ENCODE measurements at regions not wholly inside any gene's neighbourhood (a gene's known extent, or its start where the extent isn't known, plus 50 kb on each side); places are given as distances from the start of the nearest gene placed in this dataset.

DNA sequence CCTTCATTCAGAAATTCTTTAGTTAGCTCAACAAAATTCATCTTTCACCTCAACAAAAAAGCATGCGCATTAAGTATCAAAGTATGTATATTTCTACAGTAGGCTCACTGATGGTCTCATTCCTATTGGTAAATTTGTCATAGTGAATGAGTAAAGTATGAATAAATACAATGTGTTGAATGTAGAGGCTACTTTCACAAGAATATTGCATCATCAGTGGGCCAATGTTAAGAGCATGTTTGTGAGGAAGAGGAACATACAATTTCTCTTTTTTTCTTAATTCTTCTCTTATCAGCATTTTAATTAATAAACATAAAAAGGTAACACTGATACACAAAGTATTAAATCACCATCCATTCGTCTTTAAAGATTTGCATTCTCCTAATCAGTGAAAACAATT, 505.1 kb downstream of the CETN3 start:
- DNase-seq: no peak

DNA sequence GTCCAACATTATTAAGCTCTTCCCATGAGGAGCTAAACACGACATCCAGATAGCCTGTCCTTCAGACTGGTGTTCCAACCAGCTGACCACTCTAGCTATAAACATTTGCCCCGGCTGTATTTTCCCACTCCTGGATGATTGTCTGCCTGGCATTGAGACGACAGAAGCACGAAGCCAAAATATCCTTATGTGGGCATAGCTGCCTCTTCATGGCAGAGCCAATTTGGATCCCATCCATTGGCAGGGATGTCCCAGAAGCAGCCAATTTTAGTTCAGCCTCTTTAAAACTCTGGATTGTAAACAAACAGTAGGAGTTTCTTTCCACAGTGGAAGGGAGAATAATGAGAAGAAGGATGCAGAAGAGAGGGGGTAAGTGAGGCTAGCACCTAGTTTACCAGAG, 507.6 kb downstream of the CETN3 start:
- DNase-seq: no peak

DNA sequence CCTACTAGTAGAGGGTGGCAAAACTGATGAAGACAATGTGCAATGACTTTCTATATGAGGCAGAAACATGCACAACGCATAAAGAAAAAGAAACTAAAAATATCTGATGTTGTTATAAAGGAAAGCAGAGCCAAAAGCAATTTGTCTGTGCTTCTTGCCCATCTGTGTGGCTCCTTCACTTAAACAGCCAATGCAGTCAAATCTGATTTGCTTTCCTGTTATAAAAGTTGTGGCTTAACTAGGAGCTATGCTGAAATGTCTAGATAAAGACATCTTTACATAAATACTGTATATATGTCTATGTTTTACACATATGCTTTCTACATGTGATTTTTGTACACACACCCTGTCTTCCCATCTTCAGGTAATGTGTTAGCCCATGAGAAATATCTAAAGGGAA, 508.2 kb downstream of the CETN3 start:
- no peak for DNase-seq

DNA sequence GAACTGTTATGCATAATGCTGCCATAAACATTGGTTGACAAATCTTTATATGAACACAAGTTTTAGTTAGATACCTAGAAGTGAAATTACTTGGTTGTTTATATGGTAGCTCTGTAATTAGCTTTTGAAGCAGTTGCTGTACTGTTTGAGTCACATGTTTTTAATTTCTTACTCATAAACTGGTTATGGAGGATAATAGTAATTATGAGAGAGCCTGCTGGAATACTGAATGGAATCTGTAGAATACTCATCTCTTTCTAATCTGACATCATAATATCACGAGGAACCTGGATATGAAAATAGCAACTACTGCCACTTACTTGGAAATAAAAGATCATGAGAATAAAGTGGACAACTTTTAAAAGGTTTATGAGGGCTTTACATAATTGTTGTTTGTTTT, 509.2 kb downstream of the CETN3 start:
- no peak for DNase-seq

DNA sequence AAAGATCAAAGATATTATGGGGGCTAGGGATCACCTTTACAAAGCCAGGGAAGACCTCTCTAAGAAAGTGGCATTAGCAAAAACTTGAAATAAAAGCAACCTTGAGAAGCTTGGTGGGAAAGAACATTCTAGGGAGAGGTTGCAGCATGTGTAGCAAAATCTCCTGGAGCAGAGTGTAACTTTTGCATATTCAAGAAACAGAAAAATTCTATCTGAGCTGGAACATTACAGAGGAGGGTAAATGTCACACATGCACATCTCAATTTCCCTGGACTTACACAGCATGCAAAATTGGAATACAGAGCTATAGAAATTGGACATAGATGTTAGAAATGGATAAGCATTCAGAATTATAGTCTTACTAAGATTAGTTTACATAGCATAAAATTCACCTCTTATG, 510.0 kb downstream of the CETN3 start:
- DNase-seq: no peak

DNA sequence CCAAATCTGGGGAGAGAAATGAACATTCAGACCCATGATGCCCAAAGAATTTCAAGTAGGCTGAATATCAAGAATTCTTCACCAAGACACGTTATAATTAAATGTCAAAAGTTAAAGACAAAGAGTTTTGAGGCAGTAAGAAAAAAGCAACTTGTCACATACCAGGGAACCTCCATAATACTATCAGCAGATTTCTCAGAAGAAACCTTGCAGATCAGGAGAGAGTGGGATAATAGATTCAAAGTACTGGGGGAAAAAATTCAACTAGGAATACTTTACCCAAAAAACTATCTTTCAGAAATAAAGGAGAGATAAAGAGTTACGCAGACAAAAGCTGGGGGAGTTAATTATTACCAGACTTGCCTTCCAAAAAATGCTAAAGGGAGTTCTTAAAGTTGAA, 516.0 kb downstream of the CETN3 start:
- DNase-seq: no peak

DNA sequence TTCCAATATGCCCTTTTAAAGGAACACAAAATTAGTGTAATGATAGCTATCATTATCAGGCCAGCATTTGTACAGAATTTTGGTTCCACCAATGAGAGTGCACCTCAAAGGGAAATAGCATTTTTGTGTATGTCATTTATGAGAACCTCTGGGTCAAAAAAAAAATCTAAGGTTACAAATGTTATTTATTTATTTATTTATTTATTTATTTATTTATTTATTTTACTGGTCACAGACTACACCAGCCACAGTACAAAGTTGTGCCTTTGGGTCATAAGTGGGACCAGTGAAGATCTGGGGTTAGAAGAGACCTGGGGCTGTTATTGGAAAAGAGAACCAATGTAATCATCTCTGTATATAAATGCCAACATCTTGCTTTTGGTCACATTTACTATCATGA, 523.9 kb downstream of the CETN3 start:
- DNase-seq: no peak

DNA sequence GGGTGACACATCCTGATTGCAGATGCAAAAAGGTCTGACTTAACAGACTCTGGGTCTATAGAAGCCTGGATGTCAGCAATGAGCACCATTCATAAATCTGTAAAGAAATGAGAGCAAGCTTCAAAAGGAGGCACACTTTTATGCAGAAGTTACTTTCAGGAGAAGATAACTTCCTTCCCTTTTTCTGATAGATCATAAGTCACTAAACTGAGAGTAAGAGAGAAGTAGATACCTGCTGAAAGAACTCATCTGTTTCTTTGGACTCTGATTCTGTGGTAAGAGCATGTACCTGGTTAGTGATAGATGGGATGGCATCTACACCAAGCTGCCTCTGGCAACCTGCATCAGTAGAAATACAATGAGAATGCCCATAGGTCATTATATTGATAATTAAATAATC, 525.6 kb downstream of the CETN3 start:
- DNase-seq: no peak

DNA sequence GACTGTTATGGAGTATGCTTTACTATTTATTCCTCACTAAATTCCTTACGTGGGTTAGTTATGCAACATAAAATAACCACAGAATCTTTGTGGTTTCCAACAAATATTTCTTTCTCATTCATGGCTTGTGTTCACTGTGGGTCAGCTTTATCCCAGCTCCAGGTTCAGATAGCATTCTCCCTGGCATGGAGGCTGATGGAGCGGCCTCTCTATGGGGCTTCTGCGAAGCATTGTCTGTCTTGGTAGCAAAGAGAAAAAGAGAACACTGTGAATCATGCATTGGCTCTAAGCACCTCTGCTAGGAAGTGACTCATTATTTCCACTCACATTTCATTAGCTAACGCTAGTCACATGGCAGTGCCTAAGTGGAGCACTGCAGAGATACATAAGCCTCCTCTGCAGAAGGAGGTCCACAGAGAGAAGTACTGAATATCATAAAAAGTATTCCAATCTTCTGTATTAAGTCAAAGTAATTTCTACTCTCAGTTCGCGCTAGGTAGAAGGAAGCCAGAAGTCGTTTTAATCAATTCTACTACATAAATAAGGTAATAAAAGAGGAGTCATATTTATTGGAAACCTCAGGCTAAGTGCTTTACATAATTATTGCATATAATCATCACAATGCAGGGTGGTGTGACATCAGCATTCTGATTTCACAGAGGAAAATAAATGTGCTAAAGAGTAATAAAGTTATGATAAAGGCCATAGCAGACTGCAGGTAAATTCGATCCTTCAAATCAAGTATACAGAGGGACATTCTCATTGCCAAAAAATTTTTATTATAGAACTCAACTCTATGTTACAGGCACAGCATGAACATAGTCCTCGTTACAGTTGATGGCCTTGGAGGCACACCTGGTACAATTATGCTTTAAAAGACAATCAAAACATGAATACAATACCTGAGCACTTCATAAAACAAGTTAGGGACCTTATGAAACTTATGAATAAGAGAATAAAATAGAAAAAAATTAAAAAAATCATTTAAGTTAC, 531.1 kb downstream of the CETN3 start:
- DNase-seq: no peak

DNA sequence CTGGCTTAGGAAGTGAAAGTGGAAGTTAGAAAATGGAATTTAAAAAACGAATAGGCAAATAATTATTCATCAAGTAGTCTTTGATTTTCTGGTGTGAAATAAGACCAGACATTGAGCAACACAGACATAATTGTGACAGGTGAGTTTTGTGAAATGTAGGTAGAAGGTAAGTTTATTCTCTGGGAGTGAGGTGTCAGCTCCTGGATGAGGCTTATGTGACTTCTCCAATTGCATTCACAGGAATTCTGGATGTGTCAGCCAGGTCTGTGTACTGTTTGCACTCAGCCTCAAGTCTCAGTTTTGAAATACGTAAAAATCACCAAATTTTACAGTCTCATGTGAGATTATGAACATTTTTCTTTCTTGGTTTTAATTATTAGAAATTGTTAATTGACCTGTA, 537.6 kb downstream of the CETN3 start:
- no peak for DNase-seq

DNA sequence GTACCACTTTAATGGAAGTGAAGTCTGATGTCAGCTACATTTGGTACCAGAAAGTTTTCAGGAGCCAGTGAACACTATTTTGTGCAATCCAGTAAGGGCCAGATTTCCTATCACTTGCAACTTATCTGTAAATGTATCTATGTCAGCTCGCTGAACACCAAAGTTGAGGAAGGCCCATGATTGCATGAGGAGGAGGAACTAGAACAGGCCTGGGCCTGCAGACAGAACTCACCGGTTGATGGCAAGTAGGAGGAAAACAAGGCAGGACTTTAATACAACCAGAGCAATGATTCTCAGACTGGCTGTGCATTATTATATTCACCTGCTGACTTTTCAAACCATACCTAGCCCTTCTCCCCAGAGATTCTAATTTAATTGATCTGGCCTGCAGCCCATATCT, 540.2 kb downstream of the CETN3 start:
- no peak for DNase-seq

DNA sequence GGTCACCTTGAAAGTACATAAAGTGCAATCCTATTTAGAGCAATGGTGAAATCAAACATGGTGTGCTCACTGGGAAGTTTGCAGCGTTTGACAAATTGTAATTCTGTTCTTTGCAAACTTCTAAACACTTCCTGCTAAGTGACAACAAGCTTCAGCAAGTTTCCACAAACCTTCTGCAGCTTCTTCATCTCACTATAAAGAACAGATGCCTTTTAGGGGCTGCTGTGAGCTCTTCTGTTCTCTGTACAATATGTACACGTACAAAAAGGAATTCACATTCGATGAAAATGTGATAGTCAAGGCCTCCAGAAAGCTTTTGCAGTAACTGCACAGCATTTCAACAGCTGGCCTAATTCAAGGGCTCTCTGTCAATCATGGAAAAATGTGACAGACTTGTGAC, 543.1 kb downstream of the CETN3 start:
- DNase-seq: no peak

DNA sequence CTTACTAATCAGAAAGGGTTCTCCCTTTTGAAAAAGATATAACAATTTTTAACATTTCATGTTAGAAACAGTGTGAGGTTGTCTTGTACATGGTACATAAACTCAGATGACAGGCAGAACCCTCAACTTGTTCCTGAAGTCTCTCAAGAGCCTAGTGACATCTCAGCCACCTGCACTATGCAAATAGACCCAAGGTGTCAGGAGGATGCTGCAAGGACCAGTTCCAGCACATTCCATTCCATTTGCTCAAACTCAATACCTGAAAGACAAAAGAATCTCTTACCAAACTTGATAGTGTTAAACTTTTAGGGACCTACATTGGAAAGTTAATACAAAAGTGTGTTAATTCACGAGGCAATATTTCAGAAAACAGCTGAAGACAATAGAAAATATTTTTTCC, 544.6 kb downstream of the CETN3 start:
- no peak for DNase-seq

DNA sequence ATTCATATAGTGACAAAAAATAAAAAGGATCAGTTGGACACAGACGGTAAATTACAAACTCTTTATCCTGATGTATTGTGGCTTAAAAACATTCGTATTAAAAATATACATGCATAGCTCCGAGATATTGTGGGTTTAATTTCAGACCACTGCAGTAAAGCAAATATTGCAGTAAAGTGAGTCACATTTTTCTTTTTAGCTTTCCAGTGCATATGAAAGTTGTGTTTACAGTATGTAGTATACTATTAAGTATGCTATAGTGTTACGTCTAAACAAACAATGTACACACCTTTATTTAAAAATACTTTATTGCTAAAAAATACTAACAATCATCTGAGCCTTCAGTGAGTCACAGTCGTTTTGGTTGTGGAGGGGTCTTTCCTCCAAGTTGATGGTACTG, 551.8 kb downstream of the CETN3 start:
- DNase-seq: no peak

DNA sequence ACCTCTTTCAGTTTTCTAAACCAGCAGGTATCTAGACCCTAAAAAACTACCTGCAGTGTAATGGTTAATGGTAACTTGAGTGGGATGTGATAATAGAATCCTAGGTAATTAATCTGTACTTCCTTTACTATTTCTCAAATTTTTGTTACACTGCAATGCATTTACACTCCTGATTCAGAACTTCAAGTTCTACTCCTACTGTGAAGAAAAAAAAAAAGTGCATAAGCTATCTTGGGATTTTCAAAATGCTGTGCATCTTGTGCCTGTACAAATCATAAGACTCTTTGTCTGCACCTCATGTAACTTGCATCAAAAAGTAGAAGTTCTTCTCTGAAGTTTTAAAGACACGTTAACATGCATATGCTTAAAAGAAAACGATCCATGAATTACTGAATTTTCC, 554.1 kb downstream of the CETN3 start:
- DNase-seq: no peak

DNA sequence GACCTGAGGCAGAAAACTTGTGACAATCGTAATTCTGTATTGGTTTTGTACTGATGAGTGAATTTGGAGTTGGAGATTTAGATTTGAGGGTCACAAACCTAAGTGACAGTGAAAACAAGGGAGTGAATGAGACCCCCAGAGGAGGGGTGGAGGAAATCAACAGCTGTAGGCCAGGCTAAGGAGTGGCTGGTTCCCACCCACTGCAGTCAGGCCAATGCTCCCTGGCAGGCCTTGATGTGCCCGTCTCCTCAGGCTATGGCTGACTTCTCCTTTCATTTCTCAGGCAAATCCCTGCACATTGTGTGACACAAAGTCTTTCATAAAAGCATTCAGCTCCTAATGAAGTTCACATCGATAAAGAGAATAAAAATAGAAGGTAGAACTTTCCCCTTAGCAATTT, 557.6 kb downstream of the CETN3 start:
- DNase-seq: no peak

DNA sequence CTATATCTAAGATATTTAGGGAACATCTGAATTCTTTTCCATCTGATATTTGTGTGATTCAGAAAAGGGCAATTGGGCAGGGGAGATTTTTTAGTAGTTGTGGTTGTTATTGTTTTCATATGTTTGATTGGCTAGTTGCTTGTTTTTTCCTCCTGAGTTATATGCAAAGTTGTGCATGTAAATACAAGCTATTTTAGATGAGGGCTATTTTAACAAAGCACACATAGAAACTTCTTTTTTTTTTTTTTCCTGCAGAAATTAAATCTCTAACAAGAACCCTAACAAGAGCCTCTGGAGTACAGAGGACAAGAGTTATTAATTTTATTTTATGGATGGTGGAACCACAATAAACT, 559.1 kb downstream of the CETN3 start:
- no peak for DNase-seq

DNA sequence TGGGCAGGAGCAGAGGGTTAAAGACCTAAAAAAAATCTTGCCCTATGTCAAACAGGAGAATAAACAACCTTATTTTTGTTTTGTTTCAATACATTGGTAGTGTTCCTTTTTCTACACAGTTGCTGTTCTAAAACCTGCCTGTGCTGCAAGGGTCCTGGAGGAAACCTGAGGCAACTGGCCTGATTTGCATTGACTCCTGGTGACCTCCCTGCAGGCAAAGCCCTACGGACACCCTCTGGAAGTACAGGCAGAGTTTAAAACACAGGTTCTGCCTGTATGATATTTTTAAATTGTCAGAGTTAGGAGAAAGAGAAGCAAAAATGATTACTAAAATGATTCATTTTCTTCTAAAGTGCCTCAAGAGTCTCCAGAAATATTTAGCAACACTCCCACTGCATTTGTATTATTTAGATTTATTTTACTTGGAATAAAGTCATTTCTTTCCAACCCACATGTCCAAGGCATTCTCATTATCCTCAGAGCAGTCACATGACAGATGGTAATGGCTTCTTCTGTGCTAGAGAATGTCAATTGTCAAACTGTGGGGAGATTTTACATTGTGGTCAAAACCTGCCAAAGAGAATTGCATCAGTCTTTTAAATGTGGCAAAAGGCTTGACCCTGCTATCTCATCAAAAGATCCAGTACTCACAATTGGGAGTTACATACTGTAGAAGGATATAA, 559.6 kb downstream of the CETN3 start:
- no peak for DNase-seq

DNA sequence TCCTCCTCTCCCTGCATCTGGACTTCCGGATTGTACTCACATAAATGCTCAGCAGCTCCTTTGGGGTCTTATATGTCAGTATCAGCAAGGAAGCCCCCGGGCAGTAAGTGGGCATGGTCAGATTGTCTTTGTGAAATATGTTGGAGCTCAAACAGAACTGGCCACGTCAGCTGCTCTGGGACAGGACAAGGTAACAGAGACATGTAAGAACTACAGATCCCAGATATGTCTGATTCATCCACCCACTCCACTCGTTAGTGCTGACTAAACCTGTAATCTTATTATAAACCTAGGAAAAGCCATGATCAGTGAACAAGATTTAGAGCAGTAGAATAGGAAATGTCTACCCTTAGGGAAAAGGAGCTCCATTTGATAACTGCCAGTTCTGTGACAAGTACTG, 561.8 kb downstream of the CETN3 start:
- no peak for DNase-seq

DNA sequence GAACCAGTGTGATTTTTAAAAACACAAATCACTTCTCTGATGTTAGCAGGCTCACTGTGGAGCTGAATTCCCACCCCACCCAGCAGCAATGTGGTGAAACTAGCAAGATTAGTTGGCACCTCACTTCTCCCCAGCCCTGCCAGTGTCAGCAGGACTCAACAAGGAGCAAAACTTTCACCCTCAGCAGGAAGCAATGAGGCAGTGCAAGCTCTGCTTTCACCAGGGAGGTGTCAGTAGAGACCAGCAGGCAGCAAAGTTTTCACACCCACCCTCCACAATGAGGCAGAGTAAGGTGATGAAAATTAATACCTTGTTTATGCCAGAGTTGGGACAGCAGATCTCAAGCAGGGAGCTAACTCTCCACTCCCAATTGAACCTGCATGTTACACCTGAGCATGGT, 565.0 kb downstream of the CETN3 start:
- no peak for DNase-seq

DNA sequence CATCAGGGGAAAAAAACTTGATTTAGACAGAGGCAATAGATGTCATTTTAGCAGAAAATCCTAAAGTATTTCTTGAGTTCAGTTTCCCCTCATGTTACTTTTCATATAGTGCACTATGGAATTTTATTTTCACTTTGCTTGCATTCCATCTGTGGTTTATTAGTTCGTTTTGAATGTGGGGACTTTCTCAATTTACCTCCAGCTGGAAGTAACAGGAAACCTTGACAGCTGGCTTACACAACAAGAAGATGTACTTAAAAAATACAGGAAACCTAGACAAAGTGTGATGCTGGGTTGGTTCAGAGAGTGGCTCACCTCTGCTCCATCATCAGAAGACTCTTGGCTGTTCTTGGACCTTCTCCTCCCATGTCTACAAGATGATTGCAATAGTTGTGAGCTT, 567.0 kb downstream of the CETN3 start:
- DNase-seq: no peak

DNA sequence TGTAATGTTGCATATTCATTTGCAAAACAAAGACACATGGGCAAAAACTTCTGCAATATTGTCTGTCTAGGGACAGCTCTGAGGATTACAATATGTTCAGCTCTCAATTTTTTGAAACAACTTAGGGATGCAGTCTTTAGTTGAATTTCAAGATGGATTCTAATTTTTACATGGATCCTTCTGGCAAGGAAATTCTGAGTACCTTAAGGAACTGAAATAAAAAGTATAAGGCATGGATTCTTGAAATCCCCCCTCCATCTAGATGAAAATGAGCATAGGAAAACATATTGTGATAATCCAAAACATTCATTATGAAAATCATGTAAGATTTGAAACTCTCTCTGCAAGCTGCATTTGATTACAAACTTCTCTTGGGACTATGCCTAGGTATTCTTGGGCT, 568.6 kb downstream of the CETN3 start:
- no peak for DNase-seq

DNA sequence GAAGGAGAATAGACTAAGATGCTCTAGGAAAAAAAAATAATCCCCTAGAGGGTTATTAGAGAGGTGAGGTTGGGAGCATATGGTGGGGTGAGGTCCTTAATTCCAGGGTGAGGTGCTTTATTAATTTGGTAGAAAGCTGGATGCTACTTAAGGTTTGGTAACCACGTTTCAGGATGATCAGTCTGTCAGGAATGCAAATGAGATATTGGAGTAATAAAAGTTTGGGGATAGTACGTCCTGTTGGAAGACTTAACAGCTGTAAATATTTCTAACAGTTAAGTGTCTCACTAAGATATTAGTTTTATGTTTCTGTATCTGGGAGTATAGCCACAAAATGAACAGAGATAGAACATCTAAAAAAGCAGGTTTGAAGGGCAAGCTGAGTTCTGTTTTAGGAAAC, 578.9 kb downstream of the CETN3 start:
- DNase-seq: no peak

DNA sequence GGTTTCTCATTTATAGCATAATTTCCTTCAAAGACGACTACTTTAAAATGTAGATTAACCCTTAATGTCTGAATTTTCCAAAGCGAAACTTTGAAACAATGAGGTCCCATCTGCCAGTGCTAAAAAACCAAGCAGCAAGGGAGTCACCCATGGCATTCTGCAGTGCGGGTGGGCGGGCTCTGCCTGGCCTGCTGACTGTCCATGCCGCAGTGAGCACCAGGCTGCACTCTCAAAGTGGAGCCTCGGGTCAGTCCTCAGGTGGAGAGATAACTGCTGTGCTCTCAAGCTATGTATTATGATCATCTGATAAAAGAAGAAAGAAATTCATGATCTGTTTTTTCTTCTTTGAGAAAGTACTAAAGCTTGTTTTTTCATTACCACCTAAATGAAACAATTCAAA, 581.6 kb downstream of the CETN3 start:
- DNase-seq: no peak

DNA sequence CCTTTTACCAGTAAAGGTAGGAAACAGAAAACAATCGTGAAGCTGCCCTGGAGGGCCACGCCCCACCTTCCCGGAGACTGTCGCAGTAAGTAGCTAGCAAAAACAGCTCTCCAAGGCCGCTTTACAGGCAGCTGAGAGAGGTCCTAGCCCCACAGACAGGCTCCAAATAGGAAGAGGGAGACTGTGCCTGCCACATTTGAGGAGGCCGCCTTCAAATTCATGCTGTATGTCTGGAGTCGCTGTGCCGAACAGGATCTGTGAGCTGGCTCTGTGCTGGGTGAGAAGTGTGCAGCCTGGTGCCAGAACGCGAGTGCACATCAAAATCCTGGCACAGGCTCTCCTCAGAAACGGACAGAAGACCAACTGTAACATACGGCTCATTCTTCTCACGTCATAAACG, 582.2 kb downstream of the CETN3 start:
- DNase-seq: no peak
